ENCODE measurements at regions not wholly inside any gene's neighbourhood (a gene's known extent, or its start where the extent isn't known, plus 50 kb on each side); places are given as distances from the start of the nearest gene placed in this dataset.

- TF ChIP-seq CTCF (IDR thresholded peaks at IDR 0.05; ENCODE audit: insufficient read depth, low read length, severe bottlenecking) = no peak
- Histone ChIP-seq H3K4me3 (ENCODE audit: low read depth, low read length) (no peak overlapping the region), H3K27me3 (ENCODE audit: control insufficient read depth, insufficient read depth, low read length) (no peaks in the 10 kb centered on the region), H3K36me3 (ENCODE audit: control insufficient read depth, insufficient read depth, low read length) (no peaks in the 10 kb centered on the region)
- no peak for FAIRE-seq
- no peak for DNase-seq (ENCODE audit: low read depth)
Measured at GRCh38 chr11:112318661-112319060, 58.0 kb upstream of the PLET1 start.

GRCh38 chr11:112320668-112321067 lies 60.0 kb upstream of the PLET1 start:
- no peak overlapping the region for H3K4me3 ChIP-seq (ENCODE audit: low read depth, low read length)
- DNase-seq (ENCODE audit: low read depth) = peak; percentile 87
- H3K36me3 ChIP-seq (ENCODE audit: control insufficient read depth, insufficient read depth, low read length) = no peaks in the 10 kb centered on the region
- no peak for TF ChIP-seq CTCF (IDR thresholded peaks at IDR 0.05; ENCODE audit: insufficient read depth, low read length, severe bottlenecking)
- no peak for FAIRE-seq
- no peaks in the 10 kb centered on the region for H3K27me3 ChIP-seq (ENCODE audit: control insufficient read depth, insufficient read depth, low read length)

GRCh38 chr11:112321501-112322172 lies 61.0 kb upstream of the PLET1 start:
- FAIRE-seq (peak; percentile 99), DNase-seq (ENCODE audit: low read depth) (peak; percentile 99)
- Histone ChIP-seq H3K27me3 (ENCODE audit: control insufficient read depth, insufficient read depth, low read length) (no peaks in the 10 kb centered on the region), H3K4me3 (ENCODE audit: low read depth, low read length) (no peak overlapping the region), H3K36me3 (ENCODE audit: control insufficient read depth, insufficient read depth, low read length) (no peaks in the 10 kb centered on the region)
- TF ChIP-seq CTCF (IDR thresholded peaks at IDR 0.05; ENCODE audit: insufficient read depth, low read length, severe bottlenecking) = no peak

- no peak for DNase-seq (ENCODE audit: low read depth)
- Histone ChIP-seq H3K27me3 (ENCODE audit: control insufficient read depth, insufficient read depth, low read length) (no peaks in the 10 kb centered on the region), H3K4me3 (ENCODE audit: low read depth, low read length) (no peak overlapping the region), H3K36me3 (ENCODE audit: control insufficient read depth, insufficient read depth, low read length) (no peaks in the 10 kb centered on the region)
- TF ChIP-seq CTCF (IDR thresholded peaks at IDR 0.05; ENCODE audit: insufficient read depth, low read length, severe bottlenecking) = no peak
- no peak for FAIRE-seq
Measured at GRCh38 chr11:112322173-112322790, 61.6 kb upstream of the PLET1 start.

DNA sequence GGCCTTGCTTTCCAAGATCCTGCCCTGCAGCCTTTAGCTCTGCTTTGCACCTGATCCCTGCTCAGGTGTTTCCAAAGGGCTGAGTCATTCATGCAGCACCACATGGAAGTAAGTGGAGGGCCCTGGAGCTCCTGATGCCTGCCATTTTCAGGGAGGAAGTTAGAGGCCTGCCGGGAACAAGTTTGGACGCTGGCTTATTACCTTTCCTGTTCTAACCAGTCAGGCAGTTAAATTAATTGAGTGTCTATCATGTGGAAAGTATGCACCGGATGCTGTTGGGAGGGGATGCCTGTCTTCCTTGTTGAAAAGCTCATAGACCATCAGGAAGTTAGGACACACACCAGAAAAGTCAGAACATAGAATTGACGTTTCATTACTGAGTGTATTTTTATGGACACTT lies 73.7 kb upstream of the PLET1 start:
- Histone ChIP-seq H3K36me3 (ENCODE audit: control insufficient read depth, insufficient read depth, low read length) (no peaks in the 10 kb centered on the region), H3K4me3 (ENCODE audit: low read depth, low read length) (no peak overlapping the region), H3K27me3 (ENCODE audit: control insufficient read depth, insufficient read depth, low read length) (no peaks in the 10 kb centered on the region)
- FAIRE-seq (peak; percentile 95), DNase-seq (ENCODE audit: low read depth) (peak; percentile 98)
- no peak for TF ChIP-seq CTCF (IDR thresholded peaks at IDR 0.05; ENCODE audit: insufficient read depth, low read length, severe bottlenecking)

Measured in bronchial epithelial cell (primary cell).